ENCODE measurements at regions not wholly inside any gene's neighbourhood (a gene's known extent, or its start where the extent isn't known, plus 50 kb on each side); places are given as distances from the start of the nearest gene placed in this dataset.

DNA sequence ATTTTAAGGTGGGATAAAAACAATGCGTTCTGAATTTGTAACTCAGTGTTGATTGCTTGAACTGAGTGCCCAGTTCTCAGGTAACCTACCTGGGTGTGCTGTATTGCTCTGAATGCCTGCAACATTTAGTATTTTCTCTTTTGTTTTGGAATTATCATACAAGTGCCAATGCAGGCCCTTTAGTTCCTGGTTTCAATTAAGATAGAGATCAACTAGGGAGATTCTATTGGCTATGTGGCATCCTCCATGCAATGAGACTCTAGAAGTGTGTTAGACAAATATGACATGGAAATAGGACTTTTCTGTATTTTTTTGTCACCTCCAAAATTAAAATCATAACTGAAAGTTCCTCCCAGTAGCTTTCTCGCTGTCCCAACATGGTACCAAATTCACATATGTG lies 438.7 kb upstream of the IGFBP7 start:
- Histone ChIP-seq H3K9me3 (ENCODE audit: control insufficient read depth, insufficient read depth, low read length) (no peaks in the 10 kb centered on the region), H3K27ac (ENCODE audit: low read length) (no peak overlapping the region), H3K36me3 (ENCODE audit: control insufficient read depth, insufficient read depth, low read length) (no peaks in the 10 kb centered on the region), H3K4me3 (ENCODE audit: low read length) (no peak overlapping the region), H3K27me3 (ENCODE audit: control insufficient read depth, insufficient read depth, low read length) (no peaks in the 10 kb centered on the region), H3K4me1 (ENCODE audit: control insufficient read depth, insufficient read depth, low read length) (no peaks in the 10 kb centered on the region)
- intact Hi-C loops (cut with micrococcal nuclease): no loop called here
- Mint-ChIP-seq H3K27ac (no peak overlapping the region), H3K4me3 (no peak overlapping the region), H3K36me3 (no peaks in the 10 kb centered on the region), H3K4me1 (no peaks in the 10 kb centered on the region), H3K27me3 (ENCODE audit: low read depth in 2 of 2) (no peaks in the 10 kb centered on the region), H3K9me3 (no peaks in the 10 kb centered on the region)
- ATAC-seq: no peak
- no peak for DNase-seq
- WGBS (ENCODE audit: insufficient coverage): 82% methylated on average over 2 of the region's 2 CpGs
- TF ChIP-seq, protein P1, sequence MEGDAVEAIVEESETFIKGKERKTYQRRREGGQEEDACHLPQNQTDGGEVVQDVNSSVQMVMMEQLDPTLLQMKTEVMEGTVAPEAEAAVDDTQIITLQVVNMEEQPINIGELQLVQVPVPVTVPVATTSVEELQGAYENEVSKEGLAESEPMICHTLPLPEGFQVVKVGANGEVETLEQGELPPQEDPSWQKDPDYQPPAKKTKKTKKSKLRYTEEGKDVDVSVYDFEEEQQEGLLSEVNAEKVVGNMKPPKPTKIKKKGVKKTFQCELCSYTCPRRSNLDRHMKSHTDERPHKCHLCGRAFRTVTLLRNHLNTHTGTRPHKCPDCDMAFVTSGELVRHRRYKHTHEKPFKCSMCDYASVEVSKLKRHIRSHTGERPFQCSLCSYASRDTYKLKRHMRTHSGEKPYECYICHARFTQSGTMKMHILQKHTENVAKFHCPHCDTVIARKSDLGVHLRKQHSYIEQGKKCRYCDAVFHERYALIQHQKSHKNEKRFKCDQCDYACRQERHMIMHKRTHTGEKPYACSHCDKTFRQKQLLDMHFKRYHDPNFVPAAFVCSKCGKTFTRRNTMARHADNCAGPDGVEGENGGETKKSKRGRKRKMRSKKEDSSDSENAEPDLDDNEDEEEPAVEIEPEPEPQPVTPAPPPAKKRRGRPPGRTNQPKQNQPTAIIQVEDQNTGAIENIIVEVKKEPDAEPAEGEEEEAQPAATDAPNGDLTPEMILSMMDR (IDR thresholded peaks at IDR 0.05): no peak

DNA sequence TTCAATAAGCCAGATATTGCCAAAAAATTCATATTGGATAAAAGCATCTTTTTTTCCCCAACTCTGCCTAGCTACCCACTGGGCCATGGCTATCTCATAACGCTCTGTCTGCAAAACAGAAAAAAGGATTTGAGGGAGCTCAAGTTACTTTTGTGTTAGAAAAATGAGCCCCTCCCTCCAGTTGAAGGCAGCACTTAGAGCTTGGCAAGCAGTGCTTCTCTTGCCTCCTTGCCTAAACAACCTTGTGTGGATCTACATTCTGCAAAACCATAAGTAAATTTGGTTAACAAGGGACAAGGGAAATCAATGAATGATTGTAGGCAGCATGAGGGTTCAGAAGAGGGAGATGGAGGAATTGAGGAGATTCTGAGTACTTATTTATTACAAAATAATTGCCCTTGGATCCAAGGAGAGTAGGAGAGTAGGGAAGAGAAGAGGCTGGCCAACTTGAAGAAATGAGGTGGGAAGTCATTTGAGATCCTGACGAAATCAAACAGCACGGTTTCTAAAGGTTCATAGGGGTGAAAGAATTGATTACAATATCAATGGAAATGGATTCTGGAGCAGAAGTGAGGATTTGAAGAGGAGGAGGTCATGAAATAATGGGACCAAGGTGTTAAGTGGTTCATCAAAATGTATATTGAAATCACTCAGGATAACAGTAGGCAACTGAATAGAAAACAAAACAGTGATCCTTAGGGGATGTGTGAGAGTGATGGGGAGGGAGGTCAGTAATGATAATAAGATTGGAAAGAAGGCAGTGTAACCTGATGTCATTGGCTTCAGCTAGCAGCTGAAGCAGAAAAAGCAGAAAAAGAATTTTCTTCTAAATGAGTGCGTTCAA lies 434.8 kb upstream of the IGFBP7 start:
- no peak overlapping the region for H3K27ac ChIP-seq (ENCODE audit: low read length)
- Mint-ChIP-seq H3K27ac (no peak overlapping the region), H3K36me3 (no peaks in the 10 kb centered on the region), H3K9me3 (no peaks in the 10 kb centered on the region), H3K4me3 (no peak overlapping the region), H3K27me3 (ENCODE audit: low read depth in 2 of 2) (no peaks in the 10 kb centered on the region), H3K4me1 (no peaks in the 10 kb centered on the region)
- intact Hi-C loops (cut with micrococcal nuclease): no loop called here
- no peaks in the 10 kb centered on the region for H3K27me3 ChIP-seq (ENCODE audit: control insufficient read depth, insufficient read depth, low read length)
- no peaks in the 10 kb centered on the region for H3K9me3 ChIP-seq (ENCODE audit: control insufficient read depth, insufficient read depth, low read length)
- ATAC-seq: no peak
- no peaks in the 10 kb centered on the region for H3K4me1 ChIP-seq (ENCODE audit: control insufficient read depth, insufficient read depth, low read length)
- H3K36me3 ChIP-seq (ENCODE audit: control insufficient read depth, insufficient read depth, low read length): no peaks in the 10 kb centered on the region
- H3K4me3 ChIP-seq (ENCODE audit: low read length): no peak overlapping the region
- 50% methylated on average over 3 of the region's 4 CpGs for whole genome bisulfite sequencing (ENCODE audit: insufficient coverage)
- no peak for DNase-seq
- TF ChIP-seq, protein P1 (IDR thresholded peaks at IDR 0.05): no peak

DNA sequence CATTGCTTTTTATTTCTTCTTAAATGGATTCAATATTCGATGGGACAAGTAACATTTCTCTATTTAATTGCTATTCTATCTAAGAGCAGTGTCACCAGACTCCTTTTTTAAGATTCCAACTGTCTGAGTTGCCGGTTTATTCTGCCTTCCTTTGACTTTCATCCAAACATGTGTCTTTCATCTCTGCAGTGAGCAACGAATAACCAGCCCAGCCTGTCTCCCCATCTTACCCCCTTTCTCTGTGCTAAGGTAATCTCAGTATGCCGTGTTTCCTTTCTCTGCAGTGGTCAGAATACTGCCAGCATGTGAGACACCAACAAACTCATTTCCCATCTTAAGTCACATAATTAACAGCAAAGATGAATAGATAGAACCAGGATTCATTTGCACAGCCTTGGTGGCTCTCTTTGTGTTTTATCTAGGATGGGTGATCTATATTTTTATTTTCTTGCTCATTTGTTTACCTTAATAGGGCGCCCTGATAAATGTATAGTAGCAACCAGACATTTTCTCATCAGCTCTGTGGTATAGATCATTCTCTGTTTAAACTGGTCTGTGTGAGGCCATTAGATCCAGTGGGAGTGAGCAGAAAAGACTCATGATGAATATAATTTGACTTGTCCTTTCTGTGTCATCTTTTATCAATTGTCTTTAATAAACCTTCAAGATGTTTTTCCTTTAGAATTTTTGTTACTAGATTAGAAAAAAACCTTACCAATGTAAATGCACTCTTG lies 394.8 kb upstream of the IGFBP7 start:
- H3K9me3 ChIP-seq (ENCODE audit: control insufficient read depth, insufficient read depth, low read length): no peaks in the 10 kb centered on the region
- Mint-ChIP-seq H3K9me3 (peaks cover 0 to 2% of the 10 kb centered on the region in 2 donors), H3K36me3 (no peaks in the 10 kb centered on the region), H3K4me3 (no peak overlapping the region), H3K27me3 (ENCODE audit: low read depth in 2 of 2) (no peaks in the 10 kb centered on the region), H3K27ac (no peak overlapping the region), H3K4me1 (no peaks in the 10 kb centered on the region)
- H3K36me3 ChIP-seq (ENCODE audit: control insufficient read depth, insufficient read depth, low read length): no peaks in the 10 kb centered on the region
- no peak for ATAC-seq
- WGBS (ENCODE audit: insufficient coverage): 65% methylated on average over 5 of the region's 5 CpGs
- H3K4me3 ChIP-seq (ENCODE audit: low read length): no peak overlapping the region
- TF ChIP-seq, protein P1 (IDR thresholded peaks at IDR 0.05): no peak
- H3K27me3 ChIP-seq (ENCODE audit: control insufficient read depth, insufficient read depth, low read length): no peaks in the 10 kb centered on the region
- no peaks in the 10 kb centered on the region for H3K4me1 ChIP-seq (ENCODE audit: control insufficient read depth, insufficient read depth, low read length)
- DNase-seq: no peak
- intact Hi-C loops (cut with micrococcal nuclease): no loop called here
- no peak overlapping the region for H3K27ac ChIP-seq (ENCODE audit: low read length)

All from natural killer cell (primary cell).